ENCODE measurements at regions not wholly inside any gene's neighbourhood (a gene's known extent, or its start where the extent isn't known, plus 50 kb on each side); places are given as distances from the start of the nearest gene placed in this dataset.
A peak's percentile ranks its signal among the peaks of the same experiment; 100 is the strongest.
"Not testable (repeated sequence)": the region's sequence is repeated elsewhere in the genome, so short reads cannot be mapped to it uniquely, and the experiment has no call there.

DNA sequence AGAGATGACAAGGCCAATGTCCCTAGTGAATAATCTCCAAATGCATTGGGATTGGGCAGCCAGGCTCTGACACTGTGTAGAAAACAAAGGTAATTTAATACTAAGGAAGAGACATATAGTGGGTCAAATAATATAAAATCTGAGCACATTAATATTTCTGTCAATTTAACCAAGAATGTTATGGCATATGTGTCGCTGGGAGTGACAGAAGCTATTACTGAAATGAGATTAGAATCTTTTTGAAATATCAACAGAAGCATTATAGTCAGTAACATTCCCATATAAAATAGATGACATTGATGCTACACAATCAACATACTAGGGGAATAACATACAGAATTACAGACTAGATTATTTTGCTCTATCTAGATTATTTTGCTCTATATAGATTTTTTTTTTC is 114.0 kb downstream of the BLID start:
- DNase-seq (no peak), ATAC-seq (no peak)
- no peaks in the 10 kb centered on the region for H3K9me3 ChIP-seq
- TF ChIP-seq, protein P1, sequence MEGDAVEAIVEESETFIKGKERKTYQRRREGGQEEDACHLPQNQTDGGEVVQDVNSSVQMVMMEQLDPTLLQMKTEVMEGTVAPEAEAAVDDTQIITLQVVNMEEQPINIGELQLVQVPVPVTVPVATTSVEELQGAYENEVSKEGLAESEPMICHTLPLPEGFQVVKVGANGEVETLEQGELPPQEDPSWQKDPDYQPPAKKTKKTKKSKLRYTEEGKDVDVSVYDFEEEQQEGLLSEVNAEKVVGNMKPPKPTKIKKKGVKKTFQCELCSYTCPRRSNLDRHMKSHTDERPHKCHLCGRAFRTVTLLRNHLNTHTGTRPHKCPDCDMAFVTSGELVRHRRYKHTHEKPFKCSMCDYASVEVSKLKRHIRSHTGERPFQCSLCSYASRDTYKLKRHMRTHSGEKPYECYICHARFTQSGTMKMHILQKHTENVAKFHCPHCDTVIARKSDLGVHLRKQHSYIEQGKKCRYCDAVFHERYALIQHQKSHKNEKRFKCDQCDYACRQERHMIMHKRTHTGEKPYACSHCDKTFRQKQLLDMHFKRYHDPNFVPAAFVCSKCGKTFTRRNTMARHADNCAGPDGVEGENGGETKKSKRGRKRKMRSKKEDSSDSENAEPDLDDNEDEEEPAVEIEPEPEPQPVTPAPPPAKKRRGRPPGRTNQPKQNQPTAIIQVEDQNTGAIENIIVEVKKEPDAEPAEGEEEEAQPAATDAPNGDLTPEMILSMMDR (IDR thresholded peaks at IDR 0.05): no peak
- no peaks in the 10 kb centered on the region for H3K36me3 ChIP-seq
- H3K4me1 ChIP-seq: no peaks in the 10 kb centered on the region
- no peak overlapping the region for H3K4me3 ChIP-seq
- H3K27ac ChIP-seq: no peak overlapping the region
- intact Hi-C loops (cut with DNase I): no loop called here
- H3K27me3 ChIP-seq: no peaks in the 10 kb centered on the region

DNA sequence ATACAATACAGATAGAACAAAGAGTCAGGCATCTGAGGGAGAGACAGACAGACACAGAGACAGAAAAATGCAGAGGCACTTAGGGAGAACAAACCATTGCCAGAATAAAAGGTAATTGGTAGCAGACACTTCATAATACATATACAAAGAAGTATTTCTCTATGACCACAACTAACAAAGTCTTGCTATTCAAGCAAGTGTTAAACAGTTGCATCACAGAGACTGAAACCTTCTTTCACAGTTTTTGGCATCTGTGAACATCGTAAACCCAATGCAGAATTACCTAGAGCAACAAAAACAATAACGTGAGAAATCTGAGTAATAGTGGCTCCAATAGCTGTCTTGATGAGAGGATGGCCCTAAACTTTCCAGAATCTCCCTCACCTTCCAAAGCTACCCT is 116.4 kb downstream of the BLID start:
- DNase-seq (no peak), ATAC-seq (no peak)
- H3K36me3 ChIP-seq: no peaks in the 10 kb centered on the region
- intact Hi-C loops (cut with DNase I): no loop called here
- no peak overlapping the region for H3K27ac ChIP-seq
- H3K4me1 ChIP-seq: no peaks in the 10 kb centered on the region
- H3K27me3 ChIP-seq: no peaks in the 10 kb centered on the region
- TF ChIP-seq, protein P1 (IDR thresholded peaks at IDR 0.05): no peak
- H3K4me3 ChIP-seq: no peak overlapping the region
- H3K9me3 ChIP-seq: no peaks in the 10 kb centered on the region

DNA sequence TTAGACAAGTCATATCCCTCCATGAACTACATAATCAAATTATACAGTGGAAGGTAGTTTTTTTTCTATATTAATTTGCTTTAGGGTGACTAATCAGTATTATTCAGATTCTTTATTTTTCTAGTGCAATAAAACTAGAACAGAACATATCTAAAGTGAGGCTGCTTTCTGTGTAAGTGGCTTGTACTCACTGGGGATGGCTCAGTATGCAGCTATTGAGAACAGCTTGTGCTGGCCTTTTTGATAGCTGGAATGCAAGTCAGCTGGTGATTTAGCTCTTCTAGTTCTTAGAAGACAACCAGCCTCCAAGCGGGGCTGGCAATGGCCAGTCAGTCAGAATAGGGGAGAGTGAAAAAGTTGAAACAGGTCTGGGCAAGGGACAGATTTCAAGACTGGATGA is 119.4 kb downstream of the BLID start:
- intact Hi-C loops (cut with DNase I): no loop called here
- no peaks in the 10 kb centered on the region for H3K4me1 ChIP-seq
- H3K27ac ChIP-seq: no peak overlapping the region
- no peaks in the 10 kb centered on the region for H3K36me3 ChIP-seq
- ATAC-seq (no peak), DNase-seq (no peak)
- H3K9me3 ChIP-seq: no peaks in the 10 kb centered on the region
- TF ChIP-seq, protein P1 (IDR thresholded peaks at IDR 0.05): no peak
- no peaks in the 10 kb centered on the region for H3K27me3 ChIP-seq
- no peak overlapping the region for H3K4me3 ChIP-seq

DNA sequence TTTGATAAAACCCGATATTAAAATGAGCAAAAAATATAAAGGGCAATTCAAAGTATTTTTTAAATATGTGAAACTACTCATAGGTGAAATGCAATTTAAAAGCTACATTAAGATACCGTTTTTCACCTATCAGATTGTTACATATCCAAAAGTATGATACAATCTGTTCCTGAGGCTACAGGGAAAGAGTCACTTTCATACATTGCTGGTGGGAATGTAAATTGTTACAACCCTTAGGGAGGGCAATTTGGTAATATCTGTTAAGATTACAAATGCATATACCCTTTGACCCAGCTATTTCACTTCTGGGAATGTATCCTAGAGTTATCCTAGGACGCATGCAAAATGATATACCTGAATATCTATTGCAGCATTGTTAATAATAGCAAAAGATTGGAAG is 132.1 kb downstream of the BLID start:
- no peak overlapping the region for H3K4me3 ChIP-seq
- DNase-seq: no peak
- TF ChIP-seq, protein P1 (IDR thresholded peaks at IDR 0.05): no peak
- H3K4me1 ChIP-seq: no peaks in the 10 kb centered on the region
- H3K27ac ChIP-seq: no peak overlapping the region
- intact Hi-C loops (cut with DNase I): no loop called here
- no peaks in the 10 kb centered on the region for H3K9me3 ChIP-seq
- ATAC-seq: no peak
- H3K36me3 ChIP-seq: no peaks in the 10 kb centered on the region
- H3K27me3 ChIP-seq: peaks cover 0 to 4% of the 10 kb centered on the region in 2 donors

DNA sequence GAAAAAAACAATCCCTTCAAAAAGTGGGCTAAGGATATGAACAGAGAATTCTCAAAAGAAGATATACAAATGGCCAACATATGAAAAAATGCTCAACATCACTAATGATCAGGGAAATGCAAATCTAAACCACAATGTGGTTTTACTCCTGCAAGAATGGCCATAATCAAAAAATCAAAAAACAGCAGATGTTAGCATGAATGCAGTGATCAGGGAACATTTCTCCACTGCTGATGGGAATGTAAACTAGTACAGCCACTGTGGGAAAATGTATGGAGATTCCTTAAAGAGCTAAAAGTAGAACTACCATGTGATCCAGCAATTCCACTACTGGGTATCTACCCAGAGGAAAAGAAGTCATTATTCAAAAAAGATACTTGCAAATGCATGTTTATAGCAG is 138.1 kb downstream of the BLID start:
- H3K4me1 ChIP-seq; H3K27ac ChIP-seq; ATAC-seq; intact Hi-C loops (cut with DNase I); H3K9me3 ChIP-seq; H3K36me3 ChIP-seq; H3K27me3 ChIP-seq; H3K4me3 ChIP-seq; DNase-seq: not testable (repeated sequence)

DNA sequence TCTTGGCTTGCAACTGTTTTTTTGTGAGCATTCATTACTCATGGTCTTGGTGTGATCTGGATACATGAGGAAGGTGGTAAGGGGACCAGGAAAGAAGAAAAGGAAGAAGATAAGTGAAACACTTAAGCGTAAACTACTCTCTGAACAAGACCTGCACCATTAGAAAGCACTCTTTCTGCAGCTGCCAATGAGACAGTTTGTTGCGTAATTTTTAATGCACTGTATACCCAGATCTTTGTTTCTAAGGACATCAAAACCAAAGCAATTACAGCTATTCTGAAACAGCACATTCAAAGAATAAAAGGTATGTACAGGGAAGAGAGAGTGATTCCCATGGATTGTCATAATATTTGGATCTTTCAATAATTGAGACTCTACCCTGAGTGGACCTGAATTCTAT is 147.4 kb downstream of the BLID start:
- H3K4me3 ChIP-seq: no peak overlapping the region
- no peaks in the 10 kb centered on the region for H3K9me3 ChIP-seq
- DNase-seq: peak in 1 of 4 donors; percentile 5
- H3K36me3 ChIP-seq: no peaks in the 10 kb centered on the region
- TF ChIP-seq, protein P1 (IDR thresholded peaks at IDR 0.05): no peak
- no peaks in the 10 kb centered on the region for H3K27me3 ChIP-seq
- H3K4me1 ChIP-seq: no peaks in the 10 kb centered on the region
- no peak for ATAC-seq
- no peak overlapping the region for H3K27ac ChIP-seq
- intact Hi-C loops (cut with DNase I): no loop called here
